Gastrocnemius medialis (tissue), 4 donors: ENCODE measurements at regions not wholly inside any gene's neighbourhood (a gene's known extent, or its start where the extent isn't known, plus 50 kb on each side); places are given as distances from the start of the nearest gene placed in this dataset.

ENCODE experiments used
- POLR2A ChIP-seq, 2 donors: fragments of 450-650 bp; IDR thresholded peaks; one replicate each; pipeline ENCODE4 v1.6.1; 2017; ENCODE audit warnings: antibody characterized with exemption in 2 of 2, mild to moderate bottlenecking in 2 of 2, moderate library complexity in 2 of 2
- TF ChIP-seq, protein P1 (sequence below), 5 experiments: fragments of 450-650 bp in 3 of 5; fragments of 200-600 bp in 2 of 5; sonication (generic) in 2 of 5; IDR thresholded peaks in 4 of 5; conservative IDR thresholded peaks in 1 of 5; 1 replicate in 4 of 5; 2 replicates in 1 of 5; pipeline ENCODE4 v1.5.1; 2016 to 2019; ENCODE audit warnings: antibody characterized with exemption in 5 of 5, mild to moderate bottlenecking in 3 of 5, moderate library complexity in 3 of 5

DNA sequence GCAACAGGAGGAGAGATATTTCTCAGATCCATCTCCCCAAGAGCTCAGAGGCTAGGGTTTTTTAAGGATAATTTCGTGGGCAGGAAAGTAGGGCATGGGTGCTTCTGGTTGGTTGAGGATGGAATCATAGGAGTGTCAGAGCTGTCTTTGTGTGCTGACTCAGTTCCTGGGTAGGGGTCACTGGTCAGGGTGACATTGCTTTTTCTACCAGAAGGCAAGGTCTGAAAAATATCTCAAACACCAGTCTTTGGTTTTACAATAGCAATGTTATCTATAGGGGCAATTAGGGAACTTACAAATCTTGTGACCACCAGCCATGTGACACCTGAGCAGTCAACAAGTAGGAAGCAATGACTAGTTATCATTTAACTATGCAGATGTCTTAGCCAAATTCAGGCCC, 82.9 kb upstream of the DYNLRB2 start:
- no peak for TF ChIP-seq POLR2A (IDR thresholded peaks at IDR 0.05)
- TF ChIP-seq, protein P1, sequence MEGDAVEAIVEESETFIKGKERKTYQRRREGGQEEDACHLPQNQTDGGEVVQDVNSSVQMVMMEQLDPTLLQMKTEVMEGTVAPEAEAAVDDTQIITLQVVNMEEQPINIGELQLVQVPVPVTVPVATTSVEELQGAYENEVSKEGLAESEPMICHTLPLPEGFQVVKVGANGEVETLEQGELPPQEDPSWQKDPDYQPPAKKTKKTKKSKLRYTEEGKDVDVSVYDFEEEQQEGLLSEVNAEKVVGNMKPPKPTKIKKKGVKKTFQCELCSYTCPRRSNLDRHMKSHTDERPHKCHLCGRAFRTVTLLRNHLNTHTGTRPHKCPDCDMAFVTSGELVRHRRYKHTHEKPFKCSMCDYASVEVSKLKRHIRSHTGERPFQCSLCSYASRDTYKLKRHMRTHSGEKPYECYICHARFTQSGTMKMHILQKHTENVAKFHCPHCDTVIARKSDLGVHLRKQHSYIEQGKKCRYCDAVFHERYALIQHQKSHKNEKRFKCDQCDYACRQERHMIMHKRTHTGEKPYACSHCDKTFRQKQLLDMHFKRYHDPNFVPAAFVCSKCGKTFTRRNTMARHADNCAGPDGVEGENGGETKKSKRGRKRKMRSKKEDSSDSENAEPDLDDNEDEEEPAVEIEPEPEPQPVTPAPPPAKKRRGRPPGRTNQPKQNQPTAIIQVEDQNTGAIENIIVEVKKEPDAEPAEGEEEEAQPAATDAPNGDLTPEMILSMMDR (IDR thresholded peaks at IDR 0.05 in 4 of 5, conservative IDR thresholded peaks at IDR 0.05 in 1 of 5): no peak
